GM12878 (cell line): ENCODE measurements at regions not wholly inside any gene's neighbourhood (a gene's known extent, or its start where the extent isn't known, plus 50 kb on each side); places are given as distances from the start of the nearest gene placed in this dataset.

Experiments used
- ATAC-seq: fragments of 200-7000 bp; cut with Tn5 transposase; 3 replicates; pipeline ENCODE4 v1.9.1; 2020; ENCODE audit warnings: mild to moderate bottlenecking, moderate library complexity
- BruUV-seq: library from RNA; stranded (reverse); fragments of 400-500 nt; replicated peaks from 2 replicates; lab custom pipeline; 2021; lab: Mats Ljungman, UMichigan
- CTCF ChIA-PET: fragments of 300-600 bp; sonication (Branson Sonifier 250); formaldehyde crosslinking; extraction: SDS; loops from one replicate; lab custom pipeline; 2021; ENCODE audit warnings: inconsistent platforms; lab: Yijun Ruan, JAX
- POLR2A ChIA-PET: fragments of 350-600 bp; formaldehyde crosslinking; extraction: SDS; loops from one replicate; lab custom pipeline; 2021; ENCODE audit warnings: inconsistent platforms; lab: Charles Lee
- RAD21 ChIA-PET: fragments of 300-600 bp; sonication (Branson Sonifier 250); formaldehyde crosslinking; loops from one replicate; lab custom pipeline; 2023; ENCODE audit warnings: antibody characterized with exemption; ENCODE audit not compliant: unreplicated experiment; lab: Charles Lee
- SMC1A ChIA-PET: fragments of 300-600 bp; sonication (Branson Sonifier 250); formaldehyde crosslinking; loops from one replicate; lab custom pipeline; 2023; ENCODE audit not compliant: unreplicated experiment, uncharacterized antibody; lab: Charles Lee
- DNase-seq: peaks from one replicate; pipeline ENCODE4 v3.0.0-alpha.2; 2011; ENCODE audit warnings: low read depth, low spot score
- FAIRE-seq: peaks from 3 replicates; lab custom pipeline; 2011; peaks lifted over from hg19 to GRCh38; lab: Jason Lieb, UNC
- H2AFZ ChIP-seq: 2 replicates; pipeline ENCODE4 v1.6.0; 2011; ENCODE audit warnings: low read depth, low read length, control low read depth; ENCODE audit not compliant: control insufficient read depth
- H3K27ac ChIP-seq: 2 replicates; pipeline ENCODE4 v1.5.1; 2011; ENCODE audit warnings: control low read depth; ENCODE audit not compliant: control insufficient read depth, insufficient read depth
- H3K27me3 ChIP-seq, 2 experiments: replicated peaks in 1 of 2; 2 replicates each; pipeline versions ENCODE4 v1.6.0 to v1.6.1; 2011; ENCODE audit warnings: low read length in 1 of 2; ENCODE audit not compliant: control insufficient read depth in 2 of 2, insufficient read depth in 2 of 2
- H3K36me3 ChIP-seq, 2 experiments: 2 replicates each; pipeline ENCODE4 v1.5.1; 2011; ENCODE audit warnings: low read length in 1 of 2; ENCODE audit not compliant: control insufficient read depth in 2 of 2, insufficient read depth in 2 of 2
- H3K4me1 ChIP-seq: 2 replicates; pipeline ENCODE4 v1.6.1; 2011; ENCODE audit warnings: mild to moderate bottlenecking, low read length, moderate library complexity, mixed read lengths; ENCODE audit not compliant: control insufficient read depth, insufficient read depth
- H3K4me2 ChIP-seq: 2 replicates; pipeline ENCODE4 v1.6.0; 2011; ENCODE audit warnings: control low read depth; ENCODE audit not compliant: control insufficient read depth, insufficient read depth
- H3K4me3 ChIP-seq: fragments of 200-600 bp; sonication (generic); 2 replicates; pipeline ENCODE4 v1.5.1; 2016
- H3K79me2 ChIP-seq: 2 replicates; pipeline ENCODE4 v1.6.0; 2011; ENCODE audit warnings: low read length; ENCODE audit not compliant: control insufficient read depth, insufficient read depth
- H3K9ac ChIP-seq: 2 replicates; pipeline ENCODE4 v1.8.0; 2011; ENCODE audit warnings: low read length, control low read depth, mixed read lengths; ENCODE audit not compliant: control insufficient read depth, insufficient read depth
- H3K9me3 ChIP-seq: replicated peaks from 3 replicates; pipeline ENCODE4 v1.5.1; 2011; ENCODE audit warnings: mild to moderate bottlenecking, low read length; ENCODE audit not compliant: control insufficient read depth, insufficient read depth
- H4K20me1 ChIP-seq: 2 replicates; pipeline ENCODE4 v1.6.0; 2011; ENCODE audit not compliant: control insufficient read depth, insufficient read depth
- RBBP5 ChIP-seq: fragments of 200-600 bp; sonication (generic); conservative IDR thresholded peaks from 2 replicates; pipeline ENCODE4 v1.6.1; 2016
- SRF ChIP-seq, 2 experiments: IDR thresholded peaks; 2 replicates each; pipeline ENCODE4 v1.6.1; 2011; ENCODE audit warnings: low read depth in 2 of 2, low read length in 2 of 2, mild to moderate bottlenecking in 1 of 2, moderate library complexity in 1 of 2
- WGBS: methylation state at CpG from one replicate; pipeline ENCODE4 v1.1.6; 2016; ENCODE audit warnings: low lambda C conversion rate; ENCODE audit not compliant: insufficient replicate concordance, insufficient coverage; ENCODE audit errors: missing lambda C conversion rate; 5-methylcytosine and 5-hydroxymethylcytosine counted together
- in situ Hi-C: fragments of 300-500 bp; cut with MboI; formaldehyde crosslinking; loops from 9 replicates; pipeline ENCODE4 v1.14.3; 2018; ENCODE audit warnings: mixed read lengths
- intact Hi-C: fragments of 100-400 bp; cut with micrococcal nuclease; formaldehyde crosslinking; loops from one replicate; pipeline ENCODE4 v1.14.2; 2022; ENCODE audit not compliant: unreplicated experiment
- TF ChIP-seq, protein P1 (sequence below), 3 experiments: IDR thresholded peaks in 2 of 3; conservative IDR thresholded peaks in 1 of 3; 2 replicates each; pipeline ENCODE4 v1.5.1; 2011; ENCODE audit warnings: low read depth in 3 of 3, low read length in 3 of 3, mild to moderate bottlenecking in 3 of 3, control low read depth in 2 of 3, moderate library complexity in 2 of 3, inconsistent platforms in 1 of 3, mixed read lengths in 1 of 3; ENCODE audit not compliant: control insufficient read depth in 2 of 3, insufficient read depth in 1 of 3; ENCODE audit errors: extremely low read depth in 1 of 3
- TF ChIP-seq, protein P2 (sequence below): fragments of 150-350 bp; IDR thresholded peaks from 2 replicates; pipeline ENCODE4 v1.6.1; 2014; ENCODE audit warnings: mild to moderate bottlenecking, low read depth, low read length

DNA sequence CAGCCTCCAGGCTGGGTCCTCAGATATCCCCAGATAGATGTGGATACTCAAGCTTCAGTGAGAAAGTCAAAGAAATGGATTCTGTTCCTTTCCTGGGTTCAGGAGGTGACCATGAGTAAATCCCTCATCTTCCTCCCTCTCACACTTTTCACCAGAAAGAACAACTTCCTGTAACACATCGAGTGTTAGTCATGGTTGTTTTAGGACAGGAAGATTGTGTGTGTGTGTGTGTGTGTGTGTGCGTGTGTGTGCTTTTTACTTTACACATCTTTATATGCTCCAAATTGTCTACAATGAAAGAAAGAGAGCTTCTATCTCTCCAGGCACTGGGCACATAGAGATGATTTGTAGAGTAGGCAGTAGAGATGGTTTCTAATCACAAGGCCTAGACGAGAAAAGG is 139.9 kb downstream of the TBXT start:
- Histone ChIP-seq H3K27me3 (no peaks in the 10 kb centered on the region), H3K9me3 (no peaks in the 10 kb centered on the region), H3K4me3 (no peak overlapping the region), H3K79me2 (no peaks in the 10 kb centered on the region), H2AFZ (no peak overlapping the region; the same call in 1 of the 2 replicates), H4K20me1 (no peaks in the 10 kb centered on the region), H3K4me2 (no peak overlapping the region), H3K9ac (no peak overlapping the region), H3K4me1 (no peaks in the 10 kb centered on the region), H3K36me3 (no peaks in the 10 kb centered on the region), H3K27ac (no peak overlapping the region)
- ATAC-seq (no peak), FAIRE-seq (no peak), DNase-seq (no peak)
- no TSS peak for BruUV-seq
- POLR2A ChIA-PET: no interaction called here
- SMC1A ChIA-PET: no interaction called here
- in situ Hi-C loops (no loop called here), intact Hi-C loops (no loop called here)
- RAD21 ChIA-PET: no interaction called here
- CTCF ChIA-PET: no interaction called here
- 6% methylated on average over 3 of the region's 3 CpGs for WGBS
- TF ChIP-seq, protein P1, sequence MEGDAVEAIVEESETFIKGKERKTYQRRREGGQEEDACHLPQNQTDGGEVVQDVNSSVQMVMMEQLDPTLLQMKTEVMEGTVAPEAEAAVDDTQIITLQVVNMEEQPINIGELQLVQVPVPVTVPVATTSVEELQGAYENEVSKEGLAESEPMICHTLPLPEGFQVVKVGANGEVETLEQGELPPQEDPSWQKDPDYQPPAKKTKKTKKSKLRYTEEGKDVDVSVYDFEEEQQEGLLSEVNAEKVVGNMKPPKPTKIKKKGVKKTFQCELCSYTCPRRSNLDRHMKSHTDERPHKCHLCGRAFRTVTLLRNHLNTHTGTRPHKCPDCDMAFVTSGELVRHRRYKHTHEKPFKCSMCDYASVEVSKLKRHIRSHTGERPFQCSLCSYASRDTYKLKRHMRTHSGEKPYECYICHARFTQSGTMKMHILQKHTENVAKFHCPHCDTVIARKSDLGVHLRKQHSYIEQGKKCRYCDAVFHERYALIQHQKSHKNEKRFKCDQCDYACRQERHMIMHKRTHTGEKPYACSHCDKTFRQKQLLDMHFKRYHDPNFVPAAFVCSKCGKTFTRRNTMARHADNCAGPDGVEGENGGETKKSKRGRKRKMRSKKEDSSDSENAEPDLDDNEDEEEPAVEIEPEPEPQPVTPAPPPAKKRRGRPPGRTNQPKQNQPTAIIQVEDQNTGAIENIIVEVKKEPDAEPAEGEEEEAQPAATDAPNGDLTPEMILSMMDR (IDR thresholded peaks at IDR 0.05 in 2 of 3, conservative IDR thresholded peaks at IDR 0.05 in 1 of 3; ENCODE audit: control insufficient read depth in 2 of 3, extremely low read depth in 1 of 3, insufficient read depth in 1 of 3, low read depth in 3 of 3, low read length in 3 of 3): no peak
- TF ChIP-seq, protein P2, sequence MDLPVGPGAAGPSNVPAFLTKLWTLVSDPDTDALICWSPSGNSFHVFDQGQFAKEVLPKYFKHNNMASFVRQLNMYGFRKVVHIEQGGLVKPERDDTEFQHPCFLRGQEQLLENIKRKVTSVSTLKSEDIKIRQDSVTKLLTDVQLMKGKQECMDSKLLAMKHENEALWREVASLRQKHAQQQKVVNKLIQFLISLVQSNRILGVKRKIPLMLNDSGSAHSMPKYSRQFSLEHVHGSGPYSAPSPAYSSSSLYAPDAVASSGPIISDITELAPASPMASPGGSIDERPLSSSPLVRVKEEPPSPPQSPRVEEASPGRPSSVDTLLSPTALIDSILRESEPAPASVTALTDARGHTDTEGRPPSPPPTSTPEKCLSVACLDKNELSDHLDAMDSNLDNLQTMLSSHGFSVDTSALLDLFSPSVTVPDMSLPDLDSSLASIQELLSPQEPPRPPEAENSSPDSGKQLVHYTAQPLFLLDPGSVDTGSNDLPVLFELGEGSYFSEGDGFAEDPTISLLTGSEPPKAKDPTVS: no peak
- TF ChIP-seq RBBP5 (no peak), SRF (IDR thresholded peaks at IDR 0.05; ENCODE audit: low read depth in 2 of 2, low read length in 2 of 2) (no peak)
